Activated gamma-delta T cell treated with Interleukin-2 at 50 U/mL for 16 hours (primary cell): ENCODE measurements at regions not wholly inside any gene's neighbourhood (a gene's known extent, or its start where the extent isn't known, plus 50 kb on each side); places are given as distances from the start of the nearest gene placed in this dataset.
"Not testable (repeated sequence)": the region's sequence is repeated elsewhere in the genome, so short reads cannot be mapped to it uniquely, and the experiment has no call there.

Experiments used
- DNase-seq: peaks from one replicate; pipeline ENCODE4 v3.0.0-alpha.2; 2020

DNA sequence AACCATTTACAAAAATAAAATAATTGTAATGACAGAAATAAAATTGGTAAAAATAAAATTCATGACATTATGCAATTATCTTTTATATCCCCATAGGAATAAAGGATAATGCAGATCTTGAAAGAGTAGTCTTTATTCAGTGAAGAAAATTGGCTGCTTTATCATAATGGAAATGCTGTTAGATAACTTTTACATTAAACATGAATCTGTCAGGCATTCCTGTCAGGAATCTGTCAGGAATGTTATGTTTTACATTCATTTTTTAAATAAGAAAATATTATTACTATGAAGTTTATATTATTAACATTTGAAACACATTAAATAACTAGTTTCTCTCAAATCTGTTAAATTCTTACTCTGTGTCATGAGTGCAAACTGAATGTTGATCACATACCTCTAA, 1024.7 kb upstream of the TMEFF2 start:
- no peak for DNase-seq

DNA sequence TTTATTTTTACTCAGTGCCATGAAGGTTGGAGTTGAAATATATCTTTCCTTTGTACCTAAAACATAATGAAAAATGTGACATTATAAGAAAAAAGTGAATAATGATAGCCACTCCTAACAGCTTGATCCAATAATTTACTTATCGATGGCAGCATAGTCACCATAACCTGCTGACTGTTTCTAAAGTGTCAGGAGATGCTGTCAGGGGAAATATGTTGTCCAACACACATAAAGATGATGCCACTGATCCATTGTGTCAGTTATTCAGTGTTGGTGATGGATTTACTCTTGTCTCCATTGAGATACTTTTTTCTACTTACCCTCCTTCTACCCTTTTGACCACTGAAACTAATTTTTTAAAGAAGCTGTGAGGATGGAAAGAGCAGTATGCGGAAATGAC, 1006.9 kb upstream of the TMEFF2 start:
- DNase-seq, result no peak

DNA sequence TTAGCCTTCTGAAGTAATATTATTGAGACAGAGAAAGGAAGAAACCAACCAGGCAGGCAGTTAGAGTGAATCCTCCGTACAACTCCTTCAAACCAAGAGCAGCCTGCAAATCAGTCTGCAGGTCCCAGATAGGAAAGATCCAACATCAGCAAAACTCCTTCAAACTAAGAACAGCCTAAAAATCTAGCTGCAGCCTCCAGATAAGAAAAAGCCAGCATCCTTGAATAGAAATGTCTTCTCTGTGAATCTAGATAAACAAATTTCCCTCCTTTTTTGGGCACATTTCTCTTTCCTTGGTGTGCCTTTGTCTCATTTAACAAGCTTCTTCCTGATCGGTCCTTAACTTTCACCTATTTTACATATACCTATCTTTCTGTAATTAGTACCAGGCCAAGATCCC, 1004.6 kb upstream of the TMEFF2 start:
- no peak for DNase-seq

DNA sequence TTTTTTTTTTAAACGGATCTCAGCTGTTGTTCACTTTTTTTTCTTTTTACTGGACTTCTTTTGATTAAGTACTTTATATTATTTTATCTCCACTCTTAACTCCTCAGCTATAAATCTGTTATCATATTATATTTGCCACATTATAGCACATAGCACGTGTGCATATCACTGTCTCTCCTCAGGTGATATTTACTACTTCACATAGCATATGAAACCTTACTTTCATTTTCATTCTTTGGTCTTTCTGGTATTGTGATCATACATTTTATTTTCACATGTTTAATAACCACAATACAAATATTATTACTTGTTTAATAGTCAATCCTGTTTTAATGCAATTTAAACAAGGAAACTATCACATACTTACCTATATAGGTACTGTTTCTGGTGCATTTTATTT, 993.1 kb upstream of the TMEFF2 start:
- no peak for DNase-seq

DNA sequence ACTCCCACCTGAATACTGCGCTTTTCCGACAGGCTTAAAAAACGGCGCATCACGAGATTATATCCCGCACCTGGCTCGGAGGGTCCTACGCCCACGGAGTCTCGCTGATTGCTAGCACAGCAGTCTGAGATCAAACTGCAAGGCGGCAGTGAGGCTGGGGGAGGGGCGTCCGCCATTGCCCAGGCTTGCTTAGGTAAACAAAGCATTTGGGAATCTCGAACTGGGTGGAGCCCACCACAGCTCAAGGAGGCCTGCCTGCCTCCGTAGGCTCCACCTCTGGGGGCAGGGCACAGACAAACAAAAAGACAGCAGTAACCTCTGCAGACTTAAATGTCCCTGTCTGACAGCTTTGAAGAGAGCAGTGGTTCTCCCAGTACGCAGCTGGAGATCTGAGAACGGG, 976.2 kb upstream of the TMEFF2 start:
- not testable (repeated sequence) for DNase-seq

DNA sequence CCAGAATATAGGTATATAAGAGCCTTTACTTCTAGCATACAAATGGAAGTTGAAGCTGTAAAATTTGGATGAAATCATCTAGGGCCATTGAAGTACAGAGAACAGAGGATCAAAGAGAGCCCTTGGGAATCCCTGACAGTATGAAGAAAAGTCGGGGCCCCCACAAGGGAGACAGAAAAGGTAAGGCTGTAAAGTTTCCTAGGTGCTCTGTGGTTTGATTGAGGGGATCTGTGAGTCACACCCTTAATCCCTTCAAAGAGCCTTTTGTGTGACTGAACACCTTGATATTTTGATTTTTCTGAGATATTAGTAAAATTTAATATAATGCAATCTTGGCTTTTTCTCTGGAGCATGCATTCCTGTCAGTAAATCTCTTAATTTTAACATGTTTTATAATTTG, 961.7 kb upstream of the TMEFF2 start:
- no peak for DNase-seq

DNA sequence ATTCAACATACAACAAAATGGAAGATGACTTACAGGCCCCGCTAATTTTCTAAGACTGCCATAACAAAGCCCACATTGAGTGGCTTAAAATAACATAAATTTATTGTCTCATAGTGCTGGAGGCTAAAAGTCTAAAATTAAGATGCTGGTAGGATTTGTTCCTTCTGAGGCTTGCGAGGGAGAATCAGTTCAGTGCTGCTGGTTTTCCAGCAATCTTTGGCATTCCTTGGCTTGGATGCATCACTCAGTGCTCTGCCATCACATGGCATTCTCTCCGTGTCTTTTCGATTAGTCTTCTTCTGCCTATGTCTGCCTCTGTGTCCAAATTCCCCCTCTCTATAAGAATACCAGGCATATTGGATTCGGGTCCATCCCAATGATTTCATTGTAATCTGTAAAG, 959.3 kb upstream of the TMEFF2 start:
- DNase-seq, result no peak

DNA sequence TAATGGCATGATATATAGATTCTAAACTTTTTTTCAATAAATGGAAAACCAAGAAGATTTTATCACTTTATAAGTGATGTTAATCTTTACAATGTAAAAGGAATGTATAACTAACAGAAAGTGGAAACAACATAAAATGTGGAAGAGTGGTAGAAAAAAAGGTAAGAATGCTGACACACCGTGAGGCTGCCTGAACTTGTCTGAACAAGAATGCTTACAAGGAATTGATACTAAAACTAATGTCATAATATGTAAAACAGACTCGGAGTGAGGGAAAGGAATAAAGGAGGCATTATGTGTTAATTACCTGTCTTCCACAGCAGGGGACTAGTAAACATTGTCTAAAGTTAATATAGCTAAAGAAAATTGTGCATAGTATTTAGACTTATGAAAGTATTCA, 958.8 kb upstream of the TMEFF2 start:
- no peak for DNase-seq

DNA sequence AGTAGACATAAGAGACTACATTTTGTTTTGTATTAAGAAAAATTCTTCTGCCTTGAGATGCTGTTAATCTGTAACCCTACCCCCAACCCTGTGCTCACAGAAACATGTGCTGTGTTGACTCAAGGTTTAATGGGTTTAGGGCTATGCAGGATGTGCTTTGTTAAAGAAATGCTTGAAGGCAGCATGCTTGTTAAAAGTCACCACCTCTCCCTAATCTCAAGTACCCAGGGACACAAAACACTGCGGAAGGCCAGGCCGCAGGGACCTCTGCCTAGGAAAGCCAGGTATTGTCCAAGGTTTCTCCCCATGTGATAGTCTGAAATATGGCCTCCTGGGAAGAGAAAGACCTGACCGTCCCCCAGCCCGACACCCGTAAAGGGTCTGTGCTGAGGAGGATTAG, 947.7 kb upstream of the TMEFF2 start:
- not testable (repeated sequence) for DNase-seq

DNA sequence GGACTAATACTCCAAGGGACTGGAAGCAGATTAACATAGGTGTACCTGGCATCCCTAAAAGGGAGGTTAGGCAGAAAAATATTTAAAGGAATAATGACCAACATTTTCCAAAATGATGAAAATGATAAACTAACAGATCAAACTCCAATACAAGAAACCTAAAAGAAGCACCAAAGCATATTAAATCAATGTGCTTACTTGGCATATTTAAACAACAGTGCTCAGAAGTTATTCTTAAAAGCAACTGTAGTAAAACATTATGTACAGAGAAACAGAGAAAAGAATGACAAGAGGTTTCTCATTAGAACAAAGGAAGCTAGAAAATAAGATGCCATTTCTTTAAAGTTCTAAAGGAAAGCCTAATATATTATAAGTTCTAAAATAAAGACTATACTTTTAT, 947.3 kb upstream of the TMEFF2 start:
- no peak for DNase-seq

DNA sequence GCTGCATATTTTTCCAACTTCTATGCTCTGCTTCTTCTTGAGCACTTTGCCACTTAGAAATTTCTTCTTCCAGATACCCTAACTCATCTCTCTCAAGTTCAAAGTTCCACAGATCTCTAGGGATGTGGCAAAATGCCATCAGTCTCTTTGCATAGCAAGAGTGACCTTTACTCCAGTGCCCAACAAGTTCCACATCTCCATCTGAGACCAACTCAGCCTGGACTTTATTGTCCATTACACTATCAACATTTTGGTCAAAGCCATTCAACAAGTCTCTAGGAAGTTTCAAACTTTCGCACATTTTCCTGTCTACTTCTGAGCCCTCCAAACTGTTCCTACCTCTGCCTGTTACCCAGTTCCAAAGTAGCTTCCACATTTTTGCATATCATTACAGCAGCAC, 946.2 kb upstream of the TMEFF2 start:
- not testable (repeated sequence) for DNase-seq

DNA sequence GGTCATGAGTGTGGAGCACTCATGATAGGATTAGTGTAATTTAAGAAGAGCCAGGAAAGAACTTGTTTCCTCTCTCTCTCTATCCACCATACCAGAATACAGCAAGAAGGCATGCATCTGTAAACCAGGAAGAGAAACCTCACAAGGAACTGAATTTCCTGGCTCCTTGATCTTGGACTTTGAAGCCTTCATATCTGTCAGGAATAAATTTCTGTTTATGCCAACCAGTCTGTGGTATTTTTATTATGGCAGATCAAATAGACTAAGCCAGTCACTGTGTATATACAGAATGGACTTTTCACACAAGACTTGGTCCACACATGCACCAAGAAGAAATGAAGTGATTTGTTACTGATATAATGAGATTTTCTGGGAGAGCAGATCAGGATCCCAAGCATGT, 930.1 kb upstream of the TMEFF2 start:
- DNase-seq, result no peak

DNA sequence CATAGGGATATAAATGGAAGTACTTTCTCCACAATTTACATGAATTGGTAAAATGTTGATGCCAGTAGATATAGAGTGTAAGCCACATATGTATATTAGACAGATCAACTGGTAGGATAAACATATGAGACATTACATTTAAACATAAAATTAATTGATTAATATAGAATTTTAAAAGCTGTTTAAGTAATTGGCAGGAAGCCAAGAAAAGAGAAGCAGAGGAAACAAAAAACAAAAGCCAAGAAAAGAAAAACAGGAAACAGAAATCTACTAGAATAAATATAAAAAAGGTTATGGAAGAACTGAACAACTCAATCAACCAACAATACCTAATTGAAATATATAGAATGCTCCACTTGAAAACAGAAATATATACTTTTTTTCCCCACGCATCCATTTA, 920.1 kb upstream of the TMEFF2 start:
- no peak for DNase-seq

DNA sequence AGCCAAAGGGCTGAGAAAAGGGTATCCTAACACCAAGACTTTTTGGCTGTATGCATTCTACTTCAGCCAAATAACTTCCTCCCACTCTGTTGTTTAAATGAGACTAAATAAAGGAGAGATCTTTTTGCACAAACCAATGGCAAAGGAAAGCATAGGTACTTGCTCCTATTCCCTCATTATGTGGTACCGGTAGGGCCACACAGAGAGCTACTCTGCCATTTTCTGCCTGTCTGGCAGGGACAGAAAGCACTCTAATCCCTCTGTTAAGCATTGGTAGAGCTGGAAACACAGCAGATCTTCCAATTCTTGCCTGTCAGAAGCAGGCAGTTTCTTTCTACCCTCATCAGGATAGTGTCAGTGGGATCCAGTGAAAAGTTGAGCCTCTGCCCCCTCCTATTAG, 918.3 kb upstream of the TMEFF2 start:
- no peak for DNase-seq

DNA sequence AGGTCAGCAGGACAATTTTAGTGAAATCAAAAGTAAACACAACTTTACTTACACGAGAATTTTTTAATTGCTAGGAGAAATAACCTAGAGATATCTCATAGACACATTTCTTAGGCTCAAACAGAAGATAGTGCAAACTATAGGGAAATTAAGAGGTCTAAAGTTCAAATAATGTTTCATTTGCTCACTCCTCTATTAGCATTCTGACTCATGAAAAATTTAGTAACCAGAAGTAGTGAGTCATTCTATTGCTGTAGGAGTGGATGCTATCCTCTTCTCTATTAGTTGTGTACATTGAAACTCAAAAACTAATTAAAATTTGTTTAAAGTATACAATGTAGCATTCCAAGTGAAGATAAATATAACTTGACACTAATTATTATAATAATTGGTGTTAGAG, 908.3 kb upstream of the TMEFF2 start:
- DNase-seq, result no peak

DNA sequence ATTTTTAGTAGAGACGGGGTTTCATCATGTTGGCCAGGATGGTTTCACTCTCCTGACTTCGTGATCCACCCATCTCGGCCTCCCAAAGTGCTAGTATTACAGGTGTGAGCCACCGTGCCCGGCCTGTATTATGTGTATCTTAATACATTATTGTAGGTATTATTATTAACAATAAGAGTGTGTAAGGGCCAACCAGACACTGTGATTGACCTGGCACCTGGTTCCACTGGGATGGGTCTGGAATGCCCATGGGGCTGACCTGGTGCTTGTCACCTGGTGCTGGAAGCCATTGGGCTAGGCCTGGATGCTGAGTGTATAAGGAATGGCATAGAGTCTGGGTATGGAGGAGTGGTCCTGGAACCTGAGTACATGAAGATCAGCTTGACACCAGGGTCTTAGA, 906.9 kb upstream of the TMEFF2 start:
- no peak for DNase-seq

DNA sequence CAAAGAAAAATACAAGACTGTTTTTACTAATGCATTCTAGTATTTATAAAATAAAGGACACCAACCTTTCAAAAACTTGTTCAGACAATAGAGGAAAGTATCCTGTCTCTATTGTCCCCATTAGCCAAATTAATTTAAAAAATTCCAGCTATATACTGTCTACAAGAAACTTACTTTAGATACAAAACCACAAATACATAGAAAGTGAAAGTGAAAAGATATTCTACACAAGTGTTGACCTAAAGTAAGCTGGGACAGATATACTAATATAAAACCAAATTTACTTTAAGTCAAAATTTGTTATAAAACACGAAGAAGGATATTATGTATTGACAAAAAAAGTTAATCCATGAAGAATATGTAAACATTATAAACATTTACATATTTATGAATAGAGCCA, 893.3 kb upstream of the TMEFF2 start:
- no peak for DNase-seq

DNA sequence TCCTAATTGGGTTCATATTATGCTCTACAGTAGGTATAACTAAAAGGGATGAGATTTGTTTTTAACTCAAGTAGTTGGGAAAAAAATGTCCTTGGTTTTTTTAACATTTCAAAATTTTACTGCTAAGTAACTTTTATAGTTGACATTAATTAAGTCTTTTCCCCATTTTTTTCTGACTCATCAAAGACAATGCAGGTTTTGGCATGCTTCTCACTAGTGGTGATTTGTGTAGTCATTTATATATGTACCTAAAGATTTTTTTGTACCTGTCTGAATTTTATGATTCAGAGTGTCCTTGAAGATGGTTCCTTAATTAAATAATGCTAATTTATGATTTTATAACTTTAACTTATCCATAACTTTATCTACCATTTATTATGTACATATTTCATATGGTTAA, 882.3 kb upstream of the TMEFF2 start:
- DNase-seq, result no peak

DNA sequence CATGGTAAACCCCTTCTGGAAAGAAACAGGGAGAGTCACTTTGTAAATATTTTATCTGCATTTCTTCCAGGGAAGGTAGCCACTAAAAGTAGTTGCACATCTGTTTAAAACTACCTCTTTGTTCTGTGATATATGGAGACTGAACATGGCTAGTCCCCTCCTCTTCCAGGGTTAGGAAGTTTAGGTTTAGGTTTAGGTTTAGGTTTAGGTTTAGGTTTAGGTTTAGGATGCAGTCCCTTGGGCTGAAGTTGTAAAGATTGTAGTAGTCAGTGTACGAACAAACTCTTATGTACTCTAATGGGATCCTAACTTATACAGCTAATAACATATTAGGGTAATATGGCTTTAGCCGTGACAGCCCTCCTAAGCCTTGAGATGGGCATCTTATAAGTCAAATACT, 880.2 kb upstream of the TMEFF2 start:
- no peak for DNase-seq

DNA sequence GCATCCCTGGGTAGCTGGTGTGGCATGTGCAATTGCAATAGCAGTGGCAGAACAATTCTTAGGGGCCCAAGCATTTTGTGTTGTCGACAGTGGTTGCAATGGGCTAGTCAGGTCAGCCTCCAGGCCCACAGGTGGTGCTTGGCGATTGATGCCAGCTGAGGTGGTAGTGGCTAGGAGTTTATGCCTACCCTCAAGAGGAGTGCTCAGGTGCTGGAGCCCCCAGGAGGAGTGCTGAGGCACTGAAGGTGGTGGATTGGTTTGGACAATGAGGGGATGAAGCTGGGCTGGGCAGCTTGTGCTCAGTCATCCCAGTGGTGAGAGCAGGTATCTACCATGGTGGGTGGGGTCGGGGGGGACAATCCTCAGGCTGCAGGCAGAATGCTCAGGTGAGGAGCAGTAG, 877.9 kb upstream of the TMEFF2 start:
- no peak for DNase-seq

DNA sequence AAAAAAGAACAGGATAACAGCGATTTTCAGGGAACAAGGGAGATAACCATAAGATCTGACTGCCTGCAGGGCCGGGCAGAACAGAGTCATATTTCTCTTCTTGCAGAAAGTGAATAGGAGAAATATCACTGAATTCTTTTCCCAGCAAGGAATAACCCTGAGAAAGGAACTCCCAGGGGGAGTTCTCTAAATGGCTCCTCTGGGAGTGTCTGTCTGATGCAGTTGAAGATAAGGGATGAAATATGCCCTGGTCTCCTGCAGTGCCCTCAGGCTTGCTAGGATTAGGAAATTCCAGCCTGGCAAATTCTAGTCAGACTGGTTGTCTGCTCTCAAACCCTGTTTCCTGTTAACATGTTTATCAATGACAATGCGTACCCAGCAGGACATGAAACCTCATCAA, 830.8 kb upstream of the TMEFF2 start:
- not testable (repeated sequence) for DNase-seq

DNA sequence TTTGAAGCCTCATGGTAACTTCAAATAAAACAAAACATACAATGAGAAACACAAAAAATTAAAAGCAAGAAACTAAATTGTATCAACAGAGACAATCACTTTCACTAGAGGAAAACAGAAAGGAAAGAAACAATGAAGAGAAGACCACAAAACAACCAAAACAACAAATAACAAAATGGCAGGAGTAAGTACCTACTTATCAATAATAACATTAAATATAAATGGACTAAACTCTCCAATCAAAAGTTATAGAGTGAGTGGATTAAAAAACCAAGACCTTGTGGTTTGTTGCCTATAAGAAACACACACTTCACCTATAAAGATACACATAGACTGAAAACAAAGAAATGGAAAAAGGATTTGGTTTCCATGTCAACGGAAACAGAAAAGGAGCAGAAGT, 830.1 kb upstream of the TMEFF2 start:
- DNase-seq, result no peak

DNA sequence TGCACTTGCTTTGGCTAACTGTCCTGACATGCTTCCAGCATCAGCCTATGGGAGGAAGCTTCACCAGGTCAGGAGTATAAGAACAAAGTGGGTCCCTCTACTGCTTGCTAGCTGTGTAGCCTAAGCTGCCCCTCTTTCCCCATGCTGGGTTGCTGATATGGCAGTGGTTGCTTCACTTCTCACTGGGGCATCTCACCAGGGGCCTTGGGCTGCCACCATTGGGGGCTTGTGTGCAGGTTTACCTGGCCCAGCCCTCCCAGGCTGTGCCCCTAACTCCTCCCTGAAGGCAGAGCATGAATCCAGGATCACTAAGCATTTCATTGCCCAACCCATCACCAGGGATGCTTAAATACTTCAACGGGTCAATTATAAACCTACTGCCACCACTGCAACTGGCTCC, 817.1 kb upstream of the TMEFF2 start:
- DNase-seq, result no peak

DNA sequence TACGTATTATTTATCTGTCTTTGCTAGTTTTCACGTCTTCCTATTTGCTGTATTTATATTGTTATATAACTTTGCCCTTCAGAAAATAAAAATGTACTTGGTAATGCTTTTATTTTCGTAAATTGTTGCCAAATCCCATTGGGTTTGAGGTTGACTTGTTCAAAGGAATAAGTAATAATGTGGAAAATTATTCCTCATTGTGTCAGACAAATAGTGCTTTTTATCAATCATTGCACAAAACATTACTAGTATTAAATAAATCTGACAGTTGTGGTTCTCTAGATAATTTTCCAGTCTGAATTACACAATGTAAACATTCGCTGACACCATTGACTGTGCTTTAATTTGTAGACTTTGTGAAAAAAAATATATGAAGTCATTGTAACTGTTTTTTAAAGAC, 798.3 kb upstream of the TMEFF2 start:
- no peak for DNase-seq

DNA sequence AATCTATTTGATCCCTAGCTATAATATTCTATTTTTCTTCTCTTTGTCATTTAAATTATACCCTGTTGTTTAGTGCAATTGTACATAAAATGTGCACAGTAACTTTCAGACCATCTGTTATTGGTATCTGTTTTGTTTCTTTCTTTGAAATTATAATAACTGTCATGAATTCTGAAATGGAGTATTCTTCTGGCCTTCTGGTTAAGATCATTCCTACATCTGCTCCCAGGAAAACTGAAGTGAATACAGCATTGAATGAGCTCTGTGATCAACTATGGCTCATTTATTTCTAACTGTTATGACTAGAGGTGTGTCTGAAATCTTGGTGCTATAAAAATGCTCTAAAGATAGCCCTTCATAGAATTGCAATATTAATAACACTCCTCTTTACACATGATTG, 788.4 kb upstream of the TMEFF2 start:
- no peak for DNase-seq

DNA sequence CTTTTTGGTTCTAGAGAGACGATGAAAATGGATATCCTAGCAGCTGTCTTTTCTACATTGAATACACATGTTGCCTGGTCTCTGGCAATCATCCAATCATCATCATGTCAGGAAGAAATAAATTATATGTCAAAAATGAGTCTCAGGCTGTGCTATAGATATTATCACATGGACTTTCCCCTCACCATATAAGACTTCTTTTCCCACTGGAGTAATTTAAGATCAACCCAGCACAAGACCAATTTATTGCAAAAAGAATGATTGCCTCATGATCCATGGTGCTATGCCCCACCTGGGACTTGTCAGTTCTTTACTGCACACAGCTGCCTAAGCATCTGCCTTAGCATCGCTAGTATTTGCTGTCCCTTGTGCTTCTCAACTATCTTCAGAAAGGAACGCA, 783.7 kb upstream of the TMEFF2 start:
- DNase-seq, result no peak

DNA sequence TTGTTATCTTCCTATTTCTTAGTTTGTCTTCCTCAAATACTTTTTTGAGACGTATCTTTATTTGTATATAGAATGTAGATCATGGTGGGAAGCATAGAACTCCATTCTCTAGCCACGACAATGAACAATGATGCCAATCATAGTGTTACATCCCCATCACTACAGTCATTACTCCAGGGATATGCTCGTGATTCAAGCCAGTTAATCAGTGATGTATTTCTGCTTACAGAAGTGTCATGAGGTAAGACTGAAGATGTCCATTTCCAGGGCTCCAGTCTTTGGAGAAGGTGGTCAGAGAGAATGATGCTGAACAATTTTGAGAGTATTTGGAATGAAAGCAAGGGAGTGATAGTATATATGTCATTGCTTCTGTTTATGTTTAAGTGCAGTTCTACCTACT, 777.2 kb upstream of the TMEFF2 start:
- DNase-seq, result no peak
